ENCODE measurements at regions not wholly inside any gene's neighbourhood (a gene's known extent, or its start where the extent isn't known, plus 50 kb on each side); places are given as distances from the start of the nearest gene placed in this dataset.

- H4K20me1 ChIP-seq (ENCODE audit: insufficient read depth, low read length): no peaks in the 10 kb centered on the region
- H3K4me3 ChIP-seq (ENCODE audit: insufficient read depth, low read length): no peak overlapping the region
- no peak for TF ChIP-seq CTCF (IDR thresholded peaks at IDR 0.05; ENCODE audit: extremely low read depth, low read depth, low read length)
- DNase-seq (ENCODE audit: insufficient read length, low spot score, missing footprints): no peak
- no peaks in the 10 kb centered on the region for H3K79me2 ChIP-seq (ENCODE audit: insufficient read depth, low read length)
- H3K27ac ChIP-seq (ENCODE audit: low read depth, low read length): no peak overlapping the region
- H3K4me2 ChIP-seq (ENCODE audit: insufficient read depth, low read length): no peak overlapping the region
- no peaks in the 10 kb centered on the region for H3K9me3 ChIP-seq (ENCODE audit: low read depth, low read length)
- H3K4me1 ChIP-seq (ENCODE audit: insufficient read depth, low read length): no peaks in the 10 kb centered on the region
- no peaks in the 10 kb centered on the region for H3K27me3 ChIP-seq (ENCODE audit: insufficient read depth, low read length)
- no peaks in the 10 kb centered on the region for H3K36me3 ChIP-seq (ENCODE audit: insufficient read depth, low read length)
- no peak overlapping the region for H2AFZ ChIP-seq (ENCODE audit: low read length)
Observed at GRCh38 chr4:129988957-129989356, 893.0 kb downstream of the C4orf33 start.

- no peak overlapping the region for H3K27ac ChIP-seq (ENCODE audit: low read depth, low read length)
- no peaks in the 10 kb centered on the region for H3K27me3 ChIP-seq (ENCODE audit: insufficient read depth, low read length)
- TF ChIP-seq CTCF (IDR thresholded peaks at IDR 0.05; ENCODE audit: extremely low read depth, low read depth, low read length): no peak
- no peaks in the 10 kb centered on the region for H3K79me2 ChIP-seq (ENCODE audit: insufficient read depth, low read length)
- H3K4me1 ChIP-seq (ENCODE audit: insufficient read depth, low read length): no peaks in the 10 kb centered on the region
- H3K4me2 ChIP-seq (ENCODE audit: insufficient read depth, low read length): no peak overlapping the region
- H3K9me3 ChIP-seq (ENCODE audit: low read depth, low read length): no peaks in the 10 kb centered on the region
- no peaks in the 10 kb centered on the region for H4K20me1 ChIP-seq (ENCODE audit: insufficient read depth, low read length)
- no peaks in the 10 kb centered on the region for H3K36me3 ChIP-seq (ENCODE audit: insufficient read depth, low read length)
- H3K4me3 ChIP-seq (ENCODE audit: insufficient read depth, low read length): no peak overlapping the region
- DNase-seq (ENCODE audit: insufficient read length, low spot score, missing footprints): no peak
- H2AFZ ChIP-seq (ENCODE audit: low read length): no peak overlapping the region
Observed at GRCh38 chr4:129994715-129995114, 898.8 kb downstream of the C4orf33 start.

GRCh38 chr4:129998436-129999150 lies 902.6 kb downstream of the C4orf33 start:
- no peak overlapping the region for H2AFZ ChIP-seq (ENCODE audit: low read length)
- H3K4me3 ChIP-seq (ENCODE audit: insufficient read depth, low read length): no peak overlapping the region
- no peaks in the 10 kb centered on the region for H3K36me3 ChIP-seq (ENCODE audit: insufficient read depth, low read length)
- H3K27ac ChIP-seq (ENCODE audit: low read depth, low read length): no peak overlapping the region
- TF ChIP-seq CTCF (IDR thresholded peaks at IDR 0.05; ENCODE audit: extremely low read depth, low read depth, low read length): no peak
- H4K20me1 ChIP-seq (ENCODE audit: insufficient read depth, low read length): no peaks in the 10 kb centered on the region
- no peaks in the 10 kb centered on the region for H3K79me2 ChIP-seq (ENCODE audit: insufficient read depth, low read length)
- no peaks in the 10 kb centered on the region for H3K4me1 ChIP-seq (ENCODE audit: insufficient read depth, low read length)
- no peak for DNase-seq (ENCODE audit: insufficient read length, low spot score, missing footprints)
- H3K9me3 ChIP-seq (ENCODE audit: low read depth, low read length): no peaks in the 10 kb centered on the region
- no peaks in the 10 kb centered on the region for H3K27me3 ChIP-seq (ENCODE audit: insufficient read depth, low read length)
- no peak overlapping the region for H3K4me2 ChIP-seq (ENCODE audit: insufficient read depth, low read length)

GRCh38 chr4:129999156-129999555 lies 903.2 kb downstream of the C4orf33 start:
- Histone ChIP-seq H3K36me3 (ENCODE audit: insufficient read depth, low read length) (no peaks in the 10 kb centered on the region), H3K79me2 (ENCODE audit: insufficient read depth, low read length) (no peaks in the 10 kb centered on the region)

More at GRCh38 chr4:129999156-129999555, 903.2 kb downstream of the C4orf33 start:
- Histone ChIP-seq H3K4me1 (ENCODE audit: insufficient read depth, low read length) (no peaks in the 10 kb centered on the region), H2AFZ (ENCODE audit: low read length) (no peak overlapping the region), H3K4me2 (ENCODE audit: insufficient read depth, low read length) (no peak overlapping the region), H3K4me3 (ENCODE audit: insufficient read depth, low read length) (no peak overlapping the region), H3K27me3 (ENCODE audit: insufficient read depth, low read length) (no peaks in the 10 kb centered on the region), H3K9me3 (ENCODE audit: low read depth, low read length) (no peaks in the 10 kb centered on the region), H3K27ac (ENCODE audit: low read depth, low read length) (no peak overlapping the region), H4K20me1 (ENCODE audit: insufficient read depth, low read length) (no peaks in the 10 kb centered on the region)
- TF ChIP-seq CTCF (IDR thresholded peaks at IDR 0.05; ENCODE audit: extremely low read depth, low read depth, low read length): no peak
- no peak for DNase-seq (ENCODE audit: insufficient read length, low spot score, missing footprints)
